GM13977 (cell line): ENCODE measurements at regions not wholly inside any gene's neighbourhood (a gene's known extent, or its start where the extent isn't known, plus 50 kb on each side); places are given as distances from the start of the nearest gene placed in this dataset.

ENCODE experiments used
- DNase-seq: peaks from one replicate; pipeline ENCODE4 v3.0.0; 2012; ENCODE audit warnings: low spot score
- CTCF ChIP-seq: IDR thresholded peaks from 2 replicates; pipeline ENCODE4 v1.5.1; 2012; ENCODE audit warnings: mild to moderate bottlenecking, control low read depth; ENCODE audit not compliant: insufficient read depth; ENCODE audit errors: extremely low read depth, missing control alignments
- in situ Hi-C: fragments of 300-500 bp; cut with MboI; formaldehyde crosslinking; loops from one replicate; pipeline ENCODE4 v1.12.0; 2022; ENCODE audit warnings: low sequenced_read_pairs, low pct_unique_long_range_greater_than_20kb, mixed read lengths, inconsistent platforms; ENCODE audit not compliant: unreplicated experiment

GRCh38 chr2:215748446-215748845, 264.9 kb downstream of the MREG start:
- in situ Hi-C loops, result no loop called here
- TF ChIP-seq CTCF, result no peak
- DNase-seq, result no peak

GRCh38 chr2:215746887-215747615, 266.3 kb downstream of the MREG start:
- no peak for DNase-seq
- in situ Hi-C loops, result no loop called here
- TF ChIP-seq CTCF, result no peak

GRCh38 chr2:215746226-215746886, 267.0 kb downstream of the MREG start:
- DNase-seq, result no peak
- in situ Hi-C loops, result no loop called here

GRCh38 chr2:215745331-215745730, 268.0 kb downstream of the MREG start:
- in situ Hi-C loops, result no loop called here
- no peak for DNase-seq
- no peak for TF ChIP-seq CTCF

More at GRCh38 chr2:215746226-215746886, 267.0 kb downstream of the MREG start:
- TF ChIP-seq CTCF, result no peak

GRCh38 chr2:215744514-215744913, 268.8 kb downstream of the MREG start:
- in situ Hi-C loops, result no loop called here
- DNase-seq, result no peak
- TF ChIP-seq CTCF, result no peak

- no peak for DNase-seq
- no peak for TF ChIP-seq CTCF
- in situ Hi-C loops, result no loop called here
Measured at GRCh38 chr2:215743066-215743465, 270.3 kb downstream of the MREG start.
